ENCODE measurements at regions not wholly inside any gene's neighbourhood (a gene's known extent, or its start where the extent isn't known, plus 50 kb on each side); places are given as distances from the start of the nearest gene placed in this dataset.
A peak's percentile ranks its signal among the peaks of the same experiment; 100 is the strongest.

DNA sequence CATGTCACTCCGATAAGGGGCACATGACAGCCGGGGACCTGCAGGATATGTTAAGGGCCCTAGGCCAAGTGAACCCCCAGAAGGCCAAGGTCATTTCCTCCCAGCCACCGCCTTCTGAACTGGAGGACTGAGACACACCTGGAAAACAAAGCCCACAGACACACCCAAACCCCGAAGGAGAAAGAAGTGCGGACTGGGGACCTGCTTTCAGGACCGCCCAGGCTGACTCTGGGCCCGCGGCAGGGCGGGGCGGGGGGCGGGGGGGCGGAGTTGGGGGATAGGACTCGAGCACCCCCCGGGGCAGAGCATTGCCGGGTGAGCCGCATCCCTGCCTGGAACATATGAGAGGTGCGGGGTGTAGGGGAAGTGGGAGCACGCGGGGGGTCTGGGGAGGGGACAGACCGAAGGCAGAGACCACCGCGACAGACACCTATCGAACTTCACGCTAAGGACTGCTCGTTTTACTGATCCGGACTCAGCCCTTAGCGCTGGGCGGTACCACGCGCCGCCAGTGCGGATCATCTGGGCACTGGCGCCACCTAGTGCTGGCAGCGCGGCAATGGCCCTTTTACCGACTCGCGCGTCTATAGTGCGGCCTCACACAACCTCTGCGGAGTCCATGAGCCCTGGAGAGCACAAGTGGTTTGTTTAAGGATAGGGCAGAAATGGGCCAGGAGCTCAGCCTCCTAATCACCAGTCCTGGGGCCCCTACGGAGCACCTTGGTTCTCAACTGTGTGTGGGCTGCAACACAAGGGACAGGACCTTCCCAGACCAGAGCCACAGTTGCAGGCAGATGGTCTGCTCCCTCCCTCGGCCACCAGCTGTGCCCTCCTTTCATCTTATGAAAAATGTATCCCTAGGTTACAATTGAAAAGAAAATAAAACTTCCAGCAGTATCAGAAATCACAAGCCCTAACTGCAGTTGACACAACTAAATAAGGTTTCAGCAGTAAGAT, 157.6 kb downstream of the HERPUD2 start:
- H3K4me3 ChIP-seq (ENCODE audit: low read length) = peak overlapping the region; percentile 42
- DNase-seq (ENCODE audit: low read depth) = peak; percentile 49
- TF ChIP-seq, protein P1, sequence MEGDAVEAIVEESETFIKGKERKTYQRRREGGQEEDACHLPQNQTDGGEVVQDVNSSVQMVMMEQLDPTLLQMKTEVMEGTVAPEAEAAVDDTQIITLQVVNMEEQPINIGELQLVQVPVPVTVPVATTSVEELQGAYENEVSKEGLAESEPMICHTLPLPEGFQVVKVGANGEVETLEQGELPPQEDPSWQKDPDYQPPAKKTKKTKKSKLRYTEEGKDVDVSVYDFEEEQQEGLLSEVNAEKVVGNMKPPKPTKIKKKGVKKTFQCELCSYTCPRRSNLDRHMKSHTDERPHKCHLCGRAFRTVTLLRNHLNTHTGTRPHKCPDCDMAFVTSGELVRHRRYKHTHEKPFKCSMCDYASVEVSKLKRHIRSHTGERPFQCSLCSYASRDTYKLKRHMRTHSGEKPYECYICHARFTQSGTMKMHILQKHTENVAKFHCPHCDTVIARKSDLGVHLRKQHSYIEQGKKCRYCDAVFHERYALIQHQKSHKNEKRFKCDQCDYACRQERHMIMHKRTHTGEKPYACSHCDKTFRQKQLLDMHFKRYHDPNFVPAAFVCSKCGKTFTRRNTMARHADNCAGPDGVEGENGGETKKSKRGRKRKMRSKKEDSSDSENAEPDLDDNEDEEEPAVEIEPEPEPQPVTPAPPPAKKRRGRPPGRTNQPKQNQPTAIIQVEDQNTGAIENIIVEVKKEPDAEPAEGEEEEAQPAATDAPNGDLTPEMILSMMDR (conservative IDR thresholded peaks at IDR 0.05; ENCODE audit: low read length) = peak; percentile 86

DNA sequence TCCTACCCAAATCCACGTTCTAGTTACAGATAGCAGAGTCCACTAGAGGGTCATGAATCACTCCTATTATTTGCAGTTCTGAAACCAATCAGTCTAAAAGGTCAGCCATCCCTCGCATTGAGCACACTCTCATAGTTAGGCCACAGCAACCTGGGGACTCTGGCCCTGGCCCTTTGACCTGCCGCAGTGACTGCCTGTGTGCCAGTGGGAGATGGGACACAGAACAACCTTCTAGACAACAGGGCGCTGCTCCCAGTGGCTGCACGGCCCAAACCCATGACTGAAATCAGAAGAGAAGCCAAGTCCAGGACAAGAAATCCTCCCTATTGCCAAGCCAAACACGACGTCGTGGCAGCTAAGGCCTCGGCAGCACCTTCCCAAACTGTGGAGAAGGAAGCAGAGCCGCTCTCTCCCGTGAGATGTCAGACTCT, 158.5 kb downstream of the HERPUD2 start:
- H3K4me3 ChIP-seq (ENCODE audit: low read length) = no peak overlapping the region
- no peak for DNase-seq (ENCODE audit: low read depth)
- TF ChIP-seq, protein P1 (conservative IDR thresholded peaks at IDR 0.05; ENCODE audit: low read length) = no peak

DNA sequence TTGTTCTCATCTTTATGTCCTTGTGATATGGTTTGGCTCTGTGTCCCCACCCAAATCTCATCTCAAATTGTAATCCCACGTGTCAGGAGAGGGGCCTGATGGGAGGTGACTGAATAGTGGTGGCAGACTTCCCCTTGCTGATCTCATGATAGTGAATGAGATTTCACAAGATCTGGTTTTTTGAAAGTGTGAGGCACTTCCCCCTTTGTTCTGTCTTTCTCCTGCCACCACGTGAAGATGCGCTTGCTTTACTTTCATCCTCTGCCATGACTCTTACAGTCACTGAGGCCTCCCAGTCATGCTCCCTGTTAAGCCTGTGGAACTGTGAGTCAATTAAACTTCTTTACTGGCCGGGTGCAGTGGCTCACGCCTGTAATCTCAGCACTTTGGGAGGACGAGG, 161.0 kb downstream of the HERPUD2 start:
- H3K4me3 ChIP-seq (ENCODE audit: low read length) = no peak overlapping the region
- DNase-seq (ENCODE audit: low read depth) = no peak
- TF ChIP-seq, protein P1 (conservative IDR thresholded peaks at IDR 0.05; ENCODE audit: low read length) = no peak

DNA sequence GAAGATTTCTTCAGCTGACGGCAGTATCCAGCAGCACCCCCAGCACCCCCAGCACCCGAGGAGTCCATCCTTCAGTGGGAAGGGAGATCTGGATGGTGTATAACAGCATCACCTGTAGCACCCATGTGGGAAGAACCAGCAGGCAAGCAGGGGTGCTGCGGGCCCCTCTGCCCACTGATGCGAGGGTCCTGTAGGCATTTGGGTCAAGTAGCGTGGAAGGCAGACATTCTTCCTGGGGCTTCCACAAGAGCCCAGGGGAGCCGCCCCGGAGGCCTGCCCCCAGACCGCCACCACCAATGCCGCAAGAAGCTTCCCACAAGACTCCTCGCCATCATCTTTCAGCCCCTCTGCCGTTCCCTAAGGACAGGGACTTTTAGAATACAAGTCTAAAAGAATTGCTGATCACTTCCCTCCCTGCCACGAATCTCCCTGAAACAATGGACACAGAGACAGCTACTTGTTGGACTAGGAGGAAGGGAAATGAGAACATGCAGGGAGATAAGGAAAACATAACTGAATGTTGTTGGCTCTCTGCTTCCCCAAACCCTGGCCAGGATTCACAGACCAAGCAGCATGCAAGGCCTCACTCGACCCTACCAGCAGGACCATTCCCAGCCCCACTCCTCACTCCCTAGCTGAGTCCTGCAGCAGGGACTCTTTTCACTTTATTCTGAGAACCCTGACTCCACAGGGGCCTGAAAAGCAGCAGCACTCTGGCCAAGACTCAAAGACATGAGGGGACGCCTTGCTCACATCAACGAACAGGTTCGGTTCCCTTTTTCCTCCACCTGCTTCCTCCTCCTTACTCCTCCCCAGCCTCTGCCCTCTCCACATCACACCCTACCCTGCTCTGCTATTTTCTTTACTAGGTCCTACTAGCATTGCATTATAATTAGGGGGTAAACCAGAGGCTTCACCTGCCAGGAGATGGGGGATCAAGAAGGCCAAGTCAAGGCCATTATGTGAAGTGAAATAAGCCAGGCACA, 164.5 kb downstream of the HERPUD2 start:
- no peak for DNase-seq (ENCODE audit: low read depth)
- no peak overlapping the region for H3K4me3 ChIP-seq (ENCODE audit: low read length)
- TF ChIP-seq, protein P1 (conservative IDR thresholded peaks at IDR 0.05; ENCODE audit: low read length) = no peak

DNA sequence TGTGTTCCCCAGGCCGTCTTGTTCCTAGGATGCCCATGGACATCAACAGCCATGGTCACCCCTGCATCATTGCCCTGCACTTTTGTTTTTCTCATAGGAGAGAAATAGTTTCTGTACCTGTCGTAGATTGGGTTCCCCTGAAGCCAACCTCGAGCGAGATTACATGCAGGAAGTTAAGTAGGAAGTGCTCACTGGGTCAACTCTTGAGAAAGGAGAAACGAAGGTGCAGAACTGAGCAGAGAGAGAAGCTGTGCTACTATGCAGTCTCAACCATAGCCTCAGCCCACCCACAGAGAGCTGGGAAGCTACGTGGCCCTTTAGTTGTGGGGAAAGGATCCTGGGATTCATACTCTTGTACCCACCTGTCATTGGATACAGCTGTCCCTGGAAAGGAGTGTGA, 165.2 kb downstream of the HERPUD2 start:
- TF ChIP-seq, protein P1 (conservative IDR thresholded peaks at IDR 0.05; ENCODE audit: low read length) = no peak
- H3K4me3 ChIP-seq (ENCODE audit: low read length) = no peak overlapping the region
- no peak for DNase-seq (ENCODE audit: low read depth)

DNA sequence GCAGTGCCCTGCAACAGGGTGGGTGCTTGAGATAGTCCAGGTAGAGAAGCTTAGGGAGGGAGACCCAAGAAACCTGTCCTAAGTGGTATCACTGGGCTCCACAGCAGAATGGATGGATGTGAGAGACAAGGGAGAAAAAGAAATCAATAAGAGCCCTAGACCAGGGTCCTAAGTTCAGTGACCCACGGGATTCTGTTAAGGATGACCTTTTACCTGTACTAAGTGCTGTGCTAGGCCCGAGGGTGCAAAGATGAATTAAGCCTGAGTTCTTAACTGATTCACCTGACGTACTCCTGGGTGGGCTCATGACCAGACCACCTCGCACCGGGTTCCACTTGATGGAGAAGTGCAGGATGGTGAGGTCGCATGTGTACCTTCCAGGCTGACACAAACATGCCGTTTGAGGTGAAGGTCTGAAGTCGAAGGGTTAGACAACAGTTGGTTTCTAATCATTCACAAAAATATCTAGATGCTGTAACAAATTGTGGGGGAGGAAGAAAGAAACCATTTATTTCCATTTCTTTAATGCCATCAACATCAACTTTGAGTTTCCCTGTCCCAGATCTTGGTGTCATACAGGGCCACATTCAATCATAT, 166.5 kb downstream of the HERPUD2 start:
- TF ChIP-seq, protein P1 (conservative IDR thresholded peaks at IDR 0.05; ENCODE audit: low read length) = no peak
- H3K4me3 ChIP-seq (ENCODE audit: low read length) = no peak overlapping the region
- no peak for DNase-seq (ENCODE audit: low read depth)
